Vagina (tissue), 2 donors: ENCODE measurements at regions not wholly inside any gene's neighbourhood (a gene's known extent, or its start where the extent isn't known, plus 50 kb on each side); places are given as distances from the start of the nearest gene placed in this dataset.

Experiments used
- DNase-seq, 2 donors: peaks; one replicate each; pipeline ENCODE4 v3.0.0-alpha.2; 2017; ENCODE audit errors: extremely low spot score in 2 of 2
- H3K27ac ChIP-seq: fragments of 200-600 bp; sonication (generic); one replicate; pipeline ENCODE4 v1.5.1; 2019
- H3K27me3 ChIP-seq: fragments of 200-600 bp; sonication (generic); one replicate; pipeline ENCODE4 v1.5.1; 2019
- H3K36me3 ChIP-seq, 2 donors: fragments of 200-600 bp; sonication (generic); one replicate each; pipeline ENCODE4 v1.5.1; 2017 to 2019
- H3K4me1 ChIP-seq: fragments of 200-600 bp; sonication (generic); one replicate; pipeline ENCODE4 v1.5.1; 2019
- H3K4me3 ChIP-seq, 2 donors: fragments of 200-600 bp; sonication (generic); 1 replicate in 1 of 2; 2 replicates in 1 of 2; pipeline ENCODE4 v1.5.1; 2016 to 2019
- H3K9me3 ChIP-seq: fragments of 200-600 bp; sonication (generic); one replicate; pipeline ENCODE4 v1.5.1; 2019
- CTCF ChIP-seq, 3 experiments: fragments of 450-650 bp in 2 of 3; fragments of 200-600 bp in 1 of 3; sonication (generic) in 1 of 3; IDR thresholded peaks; one replicate each; pipeline ENCODE4 v1.5.1; 2017 to 2019; ENCODE audit warnings: antibody characterized with exemption in 3 of 3, mild to moderate bottlenecking in 2 of 3, moderate library complexity in 2 of 3
- POLR2A ChIP-seq, 2 donors: fragments of 450-650 bp; IDR thresholded peaks; one replicate each; pipeline ENCODE4 v1.6.1; 2017; ENCODE audit warnings: antibody characterized with exemption in 2 of 2, mild to moderate bottlenecking in 2 of 2, moderate library complexity in 2 of 2
- POLR2AphosphoS5 ChIP-seq, 2 donors: sonication (generic); formaldehyde crosslinking; IDR thresholded peaks; one replicate each; pipeline ENCODE4 v1.9.0; 2017; ENCODE audit warnings: antibody characterized with exemption in 2 of 2, mild to moderate bottlenecking in 2 of 2, low read depth in 1 of 2; ENCODE audit not compliant: insufficient read depth in 1 of 2
- intact Hi-C: fragments of 100-400 bp; cut with DNase I; formaldehyde crosslinking; loops from one replicate; pipeline ENCODE4 v1.15.1; 2023

GRCh38 chr9:28264368-28264767 lies 691.1 kb upstream of the C9orf72 start:
- H3K9me3 ChIP-seq = no peaks in the 10 kb centered on the region
- H3K36me3 ChIP-seq = no peaks in the 10 kb centered on the region
- no peak overlapping the region for H3K27ac ChIP-seq
- no peaks in the 10 kb centered on the region for H3K27me3 ChIP-seq
- TF ChIP-seq CTCF (IDR thresholded peaks at IDR 0.05) = no peak
- TF ChIP-seq POLR2AphosphoS5 (IDR thresholded peaks at IDR 0.05; ENCODE audit: insufficient read depth in 1 of 2, low read depth in 1 of 2) = no peak
- TF ChIP-seq POLR2A (IDR thresholded peaks at IDR 0.05) = no peak
- intact Hi-C loops = loop anchor here (5.0 kb wide), 1 partner anchor 1832 kb away; no protein-coding TSS in a partner anchor
- H3K4me3 ChIP-seq = no peak overlapping the region
- DNase-seq = no peak
- no peaks in the 10 kb centered on the region for H3K4me1 ChIP-seq

GRCh38 chr9:28267351-28267750 lies 694.1 kb upstream of the C9orf72 start:
- Histone ChIP-seq H3K4me3 (no peak overlapping the region), H3K4me1 (no peaks in the 10 kb centered on the region), H3K9me3 (no peaks in the 10 kb centered on the region), H3K27ac (no peak overlapping the region), H3K27me3 (no peaks in the 10 kb centered on the region), H3K36me3 (no peaks in the 10 kb centered on the region)
- intact Hi-C loops = no loop called here
- DNase-seq = no peak
- TF ChIP-seq POLR2A (IDR thresholded peaks at IDR 0.05) = no peak
- TF ChIP-seq CTCF (IDR thresholded peaks at IDR 0.05) = no peak
- no peak for TF ChIP-seq POLR2AphosphoS5 (IDR thresholded peaks at IDR 0.05; ENCODE audit: insufficient read depth in 1 of 2, low read depth in 1 of 2)

GRCh38 chr9:28270156-28270555 lies 696.9 kb upstream of the C9orf72 start:
- Histone ChIP-seq H3K4me1 (no peaks in the 10 kb centered on the region), H3K27me3 (no peaks in the 10 kb centered on the region), H3K9me3 (no peaks in the 10 kb centered on the region), H3K36me3 (no peaks in the 10 kb centered on the region), H3K27ac (no peak overlapping the region), H3K4me3 (no peak overlapping the region)
- DNase-seq = no peak
- intact Hi-C loops = no loop called here
- TF ChIP-seq POLR2A (IDR thresholded peaks at IDR 0.05) (no peak), POLR2AphosphoS5 (IDR thresholded peaks at IDR 0.05; ENCODE audit: insufficient read depth in 1 of 2, low read depth in 1 of 2) (no peak), CTCF (IDR thresholded peaks at IDR 0.05) (no peak)

GRCh38 chr9:28272127-28272526 lies 698.8 kb upstream of the C9orf72 start:
- Histone ChIP-seq H3K9me3 (no peaks in the 10 kb centered on the region), H3K27me3 (no peaks in the 10 kb centered on the region), H3K36me3 (no peaks in the 10 kb centered on the region), H3K27ac (no peak overlapping the region), H3K4me1 (no peaks in the 10 kb centered on the region), H3K4me3 (no peak overlapping the region)
- no peak for TF ChIP-seq POLR2A (IDR thresholded peaks at IDR 0.05)
- TF ChIP-seq CTCF (IDR thresholded peaks at IDR 0.05) = no peak
- no peak for DNase-seq
- intact Hi-C loops = no loop called here

- H3K36me3 ChIP-seq = no peaks in the 10 kb centered on the region
- no peak overlapping the region for H3K4me3 ChIP-seq
- DNase-seq = no peak
- intact Hi-C loops = loop anchor here (10.0 kb wide), 1 partner anchor 197 kb away; no protein-coding TSS in a partner anchor
- TF ChIP-seq POLR2AphosphoS5 (IDR thresholded peaks at IDR 0.05; ENCODE audit: insufficient read depth in 1 of 2, low read depth in 1 of 2) (no peak), POLR2A (IDR thresholded peaks at IDR 0.05) (no peak), CTCF (IDR thresholded peaks at IDR 0.05) (no peak)
- no peak overlapping the region for H3K27ac ChIP-seq
- no peaks in the 10 kb centered on the region for H3K27me3 ChIP-seq
- H3K9me3 ChIP-seq = no peaks in the 10 kb centered on the region
- H3K4me1 ChIP-seq = no peaks in the 10 kb centered on the region
Observed at GRCh38 chr9:28287455-28287854, 714.2 kb upstream of the C9orf72 start.
